Esophagus squamous epithelium (tissue), 5 donors: ENCODE measurements at regions not wholly inside any gene's neighbourhood (a gene's known extent, or its start where the extent isn't known, plus 50 kb on each side); places are given as distances from the start of the nearest gene placed in this dataset.

Source experiments
- DNase-seq: peaks from one replicate; lab custom pipeline; 2025; lab: John Stamatoyannopoulos, UW
- H3K27ac ChIP-seq, 4 donors: fragments of 200-600 bp; sonication (generic); one replicate each; pipeline ENCODE4 v1.5.1; 2016 to 2019; ENCODE audit warnings: mild to moderate bottlenecking in 1 of 4
- H3K27me3 ChIP-seq, 4 donors: fragments of 200-600 bp; sonication (generic); 1 replicate in 3 of 4; 2 replicates in 1 of 4; pipeline versions ENCODE4 v1.5.1 to v1.6.0; 2017 to 2021; ENCODE audit warnings: antibody characterized with exemption in 1 of 4
- H3K36me3 ChIP-seq, 3 donors: fragments of 200-600 bp; sonication (generic); one replicate each; pipeline ENCODE4 v1.5.1; 2016 to 2019
- H3K4me1 ChIP-seq, 3 donors: fragments of 200-600 bp; sonication (generic); one replicate each; pipeline ENCODE4 v1.5.1; 2017 to 2019
- H3K4me3 ChIP-seq, 4 donors: fragments of 200-600 bp; sonication (generic); 1 replicate in 3 of 4; 2 replicates in 1 of 4; pipeline ENCODE4 v1.5.1; 2016 to 2019; ENCODE audit warnings: mild to moderate bottlenecking in 2 of 4, moderate library complexity in 1 of 4
- H3K9me3 ChIP-seq, 3 donors: fragments of 200-600 bp; sonication (generic); one replicate each; pipeline ENCODE4 v1.5.1; 2016 to 2019
- CTCF ChIP-seq, 6 experiments: fragments of 450-650 bp in 4 of 6; fragments of 200-600 bp in 2 of 6; sonication (generic) in 2 of 6; IDR thresholded peaks; one replicate each; pipeline ENCODE4 v1.5.1; 2016 to 2019; ENCODE audit warnings: antibody characterized with exemption in 6 of 6, mild to moderate bottlenecking in 4 of 6, moderate library complexity in 4 of 6
- POLR2A ChIP-seq, 4 donors: fragments of 450-650 bp; IDR thresholded peaks; one replicate each; pipeline ENCODE4 v1.6.1; 2017; ENCODE audit warnings: antibody characterized with exemption in 4 of 4, mild to moderate bottlenecking in 4 of 4, moderate library complexity in 3 of 4
- WGBS, 2 donors: methylation state at CpG; one replicate each; pipeline ENCODE4 v1.1.5; 2018; 5-methylcytosine and 5-hydroxymethylcytosine counted together
- intact Hi-C: fragments of 100-400 bp; cut with DNase I; formaldehyde crosslinking; loops from one replicate; pipeline ENCODE4 v1.15.0; 2022
- donor health status: DM: yes; HTN: yes; CAD: no.

GRCh38 chr5:103476811-103477210 is 85.8 kb downstream of the NUDT12 start:
- Histone ChIP-seq H3K27ac (no peak overlapping the region), H3K9me3 (no peaks in the 10 kb centered on the region), H3K27me3 (no peaks in the 10 kb centered on the region), H3K36me3 (no peaks in the 10 kb centered on the region), H3K4me1 (no peaks in the 10 kb centered on the region), H3K4me3 (no peak overlapping the region)
- no peak for TF ChIP-seq POLR2A (IDR thresholded peaks at IDR 0.05)
- TF ChIP-seq CTCF (IDR thresholded peaks at IDR 0.05) = no peak
- intact Hi-C loops = loop anchor here (5.0 kb wide), 1 partner anchor 245 kb away; no protein-coding TSS in a partner anchor
- no peak for DNase-seq
- 70 to 83% methylated on average over 5 of the region's 5 CpGs for WGBS, 2 donors

- Histone ChIP-seq H3K9me3 (no peaks in the 10 kb centered on the region), H3K27ac (no peak overlapping the region), H3K27me3 (no peaks in the 10 kb centered on the region), H3K36me3 (no peaks in the 10 kb centered on the region), H3K4me1 (no peaks in the 10 kb centered on the region), H3K4me3 (no peak overlapping the region)
- 34 to 38% methylated on average over 4 of the region's 4 CpGs for WGBS, 2 donors
- intact Hi-C loops = loop anchor here (5.0 kb wide), 1 partner anchor 243 kb away; no protein-coding TSS in a partner anchor
- no peak for TF ChIP-seq POLR2A (IDR thresholded peaks at IDR 0.05)
- TF ChIP-seq CTCF (IDR thresholded peaks at IDR 0.05) = peak in 5 of 6 experiments; percentile 42 to 68 (median 52)
- DNase-seq = no peak
These were observed 86.9 kb downstream of the NUDT12 start for GRCh38 chr5:103475629-103476240.

GRCh38 chr5:103474677-103475076 is 87.9 kb downstream of the NUDT12 start:
- Histone ChIP-seq H3K27me3 (no peaks in the 10 kb centered on the region), H3K9me3 (no peaks in the 10 kb centered on the region), H3K36me3 (no peaks in the 10 kb centered on the region), H3K27ac (no peak overlapping the region), H3K4me1 (no peaks in the 10 kb centered on the region), H3K4me3 (no peak overlapping the region)
- intact Hi-C loops = loop anchor here (5.0 kb wide), 1 partner anchor 242 kb away; no protein-coding TSS in a partner anchor
- WGBS, 2 donors = 88 to 96% methylated on average over 1 of the region's 1 CpG
- TF ChIP-seq POLR2A (IDR thresholded peaks at IDR 0.05) = no peak
- no peak for TF ChIP-seq CTCF (IDR thresholded peaks at IDR 0.05)
- DNase-seq = no peak

GRCh38 chr5:103473725-103474124 is 88.9 kb downstream of the NUDT12 start:
- H3K36me3 ChIP-seq = no peaks in the 10 kb centered on the region
- H3K27me3 ChIP-seq = no peaks in the 10 kb centered on the region
- no peak for DNase-seq
- TF ChIP-seq CTCF (IDR thresholded peaks at IDR 0.05) = no peak
- TF ChIP-seq POLR2A (IDR thresholded peaks at IDR 0.05) = no peak
- intact Hi-C loops = no loop called here
- H3K4me1 ChIP-seq = no peaks in the 10 kb centered on the region
- H3K4me3 ChIP-seq = no peak overlapping the region
- no peak overlapping the region for H3K27ac ChIP-seq
- no peaks in the 10 kb centered on the region for H3K9me3 ChIP-seq

GRCh38 chr5:103472830-103473229 is 89.8 kb downstream of the NUDT12 start:
- intact Hi-C loops = no loop called here

More at GRCh38 chr5:103472830-103473229, 89.8 kb downstream of the NUDT12 start:
- 69 to 76% methylated on average over 1 of the region's 1 CpG for WGBS, 2 donors
- Histone ChIP-seq H3K9me3 (no peaks in the 10 kb centered on the region), H3K4me1 (no peaks in the 10 kb centered on the region), H3K4me3 (no peak overlapping the region), H3K27ac (no peak overlapping the region), H3K27me3 (no peaks in the 10 kb centered on the region), H3K36me3 (no peaks in the 10 kb centered on the region)
- DNase-seq = no peak
- TF ChIP-seq CTCF (IDR thresholded peaks at IDR 0.05) (no peak), POLR2A (IDR thresholded peaks at IDR 0.05) (no peak)
